ENCODE measurements at regions not wholly inside any gene's neighbourhood (a gene's known extent, or its start where the extent isn't known, plus 50 kb on each side); places are given as distances from the start of the nearest gene placed in this dataset.

DNA sequence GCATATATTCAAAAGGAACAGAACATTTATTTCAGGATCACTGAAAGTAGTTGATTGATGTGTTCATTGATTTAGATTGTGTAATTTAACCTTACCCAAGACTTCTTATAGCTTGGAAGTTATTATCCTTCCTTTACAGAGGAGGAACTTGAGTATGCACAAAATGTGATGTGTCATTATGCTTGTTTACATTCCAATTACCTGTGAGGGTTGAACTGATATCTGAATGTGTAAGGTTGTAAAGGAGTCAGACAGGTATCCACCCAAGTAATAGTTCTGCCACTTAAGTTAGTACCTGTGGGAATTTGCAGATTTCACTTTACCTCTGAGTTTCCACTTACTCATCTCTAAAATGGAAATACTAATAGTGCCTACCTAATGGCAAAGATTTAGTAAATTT, 668.2 kb downstream of the DOK5 start:
- TF ChIP-seq FOXA1 (IDR thresholded peaks at IDR 0.05) (no peak), SP1 (IDR thresholded peaks at IDR 0.05) (no peak), FOXM1 (IDR thresholded peaks at IDR 0.05; ENCODE audit: borderline replicate concordance) (no peak), ARNT (IDR thresholded peaks at IDR 0.05) (no peak), HDGF (IDR thresholded peaks at IDR 0.05; ENCODE audit: borderline replicate concordance) (no peak), LEF1 (IDR thresholded peaks at IDR 0.05; ENCODE audit: borderline replicate concordance) (no peak), TARDBP (IDR thresholded peaks at IDR 0.05) (no peak), NFRKB (IDR thresholded peaks at IDR 0.05) (no peak), BHLHE40 (IDR thresholded peaks at IDR 0.05; ENCODE audit: borderline replicate concordance) (no peak), ELF4 (IDR thresholded peaks at IDR 0.05) (no peak), L3MBTL2 (conservative IDR thresholded peaks at IDR 0.05) (no peak), ZNF384 (IDR thresholded peaks at IDR 0.05) (no peak), CTBP1 (IDR thresholded peaks at IDR 0.05; ENCODE audit: borderline replicate concordance) (no peak), FOXK2 (IDR thresholded peaks at IDR 0.05) (no peak), SUZ12 (IDR thresholded peaks at IDR 0.05) (no peak)
- TF ChIP-seq, protein P1, sequence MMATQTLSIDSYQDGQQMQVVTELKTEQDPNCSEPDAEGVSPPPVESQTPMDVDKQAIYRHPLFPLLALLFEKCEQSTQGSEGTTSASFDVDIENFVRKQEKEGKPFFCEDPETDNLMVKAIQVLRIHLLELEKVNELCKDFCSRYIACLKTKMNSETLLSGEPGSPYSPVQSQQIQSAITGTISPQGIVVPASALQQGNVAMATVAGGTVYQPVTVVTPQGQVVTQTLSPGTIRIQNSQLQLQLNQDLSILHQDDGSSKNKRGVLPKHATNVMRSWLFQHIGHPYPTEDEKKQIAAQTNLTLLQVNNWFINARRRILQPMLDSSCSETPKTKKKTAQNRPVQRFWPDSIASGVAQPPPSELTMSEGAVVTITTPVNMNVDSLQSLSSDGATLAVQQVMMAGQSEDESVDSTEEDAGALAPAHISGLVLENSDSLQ (IDR thresholded peaks at IDR 0.05): no peak
- ChIA-PET CTCF (no interaction called here), POLR2A (no interaction called here)
- DNase-seq (ENCODE audit: extremely low spot score): no peak

DNA sequence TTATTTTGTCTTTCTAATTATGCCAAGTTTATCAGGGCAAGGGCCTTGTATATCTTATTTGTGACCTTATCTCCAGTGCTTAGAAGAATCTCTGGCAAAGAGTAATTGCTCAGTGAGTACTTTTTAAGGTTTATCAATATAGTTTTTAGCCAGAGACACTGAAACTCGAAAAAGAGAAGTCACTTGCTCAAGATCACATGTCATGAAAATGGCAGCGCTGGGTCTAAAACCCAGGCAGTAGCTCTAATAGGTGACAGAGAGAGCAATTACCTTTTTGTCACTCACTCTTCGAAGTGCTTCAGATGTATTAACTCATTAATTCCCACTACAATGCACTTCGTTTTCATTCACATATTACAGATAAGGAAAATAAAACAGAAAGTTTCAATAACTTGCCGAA, 667.5 kb downstream of the DOK5 start:
- TF ChIP-seq BHLHE40 (IDR thresholded peaks at IDR 0.05; ENCODE audit: borderline replicate concordance): no peak
- no peak for TF ChIP-seq LEF1 (IDR thresholded peaks at IDR 0.05; ENCODE audit: borderline replicate concordance)
- TF ChIP-seq ELF4 (IDR thresholded peaks at IDR 0.05): no peak
- TF ChIP-seq, protein P1 (IDR thresholded peaks at IDR 0.05): no peak
- no peak for TF ChIP-seq FOXA1 (IDR thresholded peaks at IDR 0.05)
- no peak for TF ChIP-seq HDGF (IDR thresholded peaks at IDR 0.05; ENCODE audit: borderline replicate concordance)
- no peak for TF ChIP-seq CTBP1 (IDR thresholded peaks at IDR 0.05; ENCODE audit: borderline replicate concordance)
- TF ChIP-seq TARDBP (IDR thresholded peaks at IDR 0.05): no peak
- no peak for TF ChIP-seq FOXM1 (IDR thresholded peaks at IDR 0.05; ENCODE audit: borderline replicate concordance)
- TF ChIP-seq SP1 (IDR thresholded peaks at IDR 0.05): no peak
- TF ChIP-seq FOXK2 (IDR thresholded peaks at IDR 0.05): no peak
- no peak for TF ChIP-seq NFRKB (IDR thresholded peaks at IDR 0.05)
- no peak for TF ChIP-seq ZNF384 (IDR thresholded peaks at IDR 0.05)
- no peak for TF ChIP-seq L3MBTL2 (conservative IDR thresholded peaks at IDR 0.05)
- no peak for TF ChIP-seq SUZ12 (IDR thresholded peaks at IDR 0.05)
- TF ChIP-seq ARNT (IDR thresholded peaks at IDR 0.05): no peak
- ChIA-PET POLR2A (no interaction called here), CTCF (no interaction called here)
- no peak for DNase-seq (ENCODE audit: extremely low spot score)

DNA sequence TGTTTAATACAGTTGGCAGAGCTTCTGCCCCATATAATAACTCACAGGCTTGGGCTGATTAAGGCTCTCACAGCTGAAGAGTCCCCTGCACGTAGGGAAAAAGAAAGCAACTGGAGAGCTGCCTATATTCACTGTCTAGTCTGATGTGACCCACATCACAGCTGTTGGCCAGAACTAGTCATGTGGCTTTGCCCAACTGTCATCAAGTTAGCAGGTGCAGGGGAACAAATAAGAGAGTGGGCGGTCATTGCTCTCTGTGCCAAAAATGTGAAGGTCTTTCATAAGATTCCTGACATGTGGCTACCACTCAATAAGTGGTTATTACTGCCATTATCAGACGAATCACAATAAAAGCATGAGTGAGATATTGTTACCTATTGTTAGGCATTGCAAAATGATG, 665.2 kb downstream of the DOK5 start:
- CTCF ChIA-PET: no interaction called here
- POLR2A ChIA-PET: no interaction called here
- TF ChIP-seq BHLHE40 (IDR thresholded peaks at IDR 0.05; ENCODE audit: borderline replicate concordance) (no peak), SUZ12 (IDR thresholded peaks at IDR 0.05) (no peak), FOXM1 (IDR thresholded peaks at IDR 0.05; ENCODE audit: borderline replicate concordance) (no peak), ARNT (IDR thresholded peaks at IDR 0.05) (no peak), NFRKB (IDR thresholded peaks at IDR 0.05) (no peak), FOXA1 (IDR thresholded peaks at IDR 0.05) (no peak), FOXK2 (IDR thresholded peaks at IDR 0.05) (no peak), ELF4 (IDR thresholded peaks at IDR 0.05) (no peak), L3MBTL2 (conservative IDR thresholded peaks at IDR 0.05) (no peak), LEF1 (IDR thresholded peaks at IDR 0.05; ENCODE audit: borderline replicate concordance) (no peak), ZNF384 (IDR thresholded peaks at IDR 0.05) (no peak)
- TF ChIP-seq, protein P1 (IDR thresholded peaks at IDR 0.05): no peak
- DNase-seq (ENCODE audit: extremely low spot score): no peak

DNA sequence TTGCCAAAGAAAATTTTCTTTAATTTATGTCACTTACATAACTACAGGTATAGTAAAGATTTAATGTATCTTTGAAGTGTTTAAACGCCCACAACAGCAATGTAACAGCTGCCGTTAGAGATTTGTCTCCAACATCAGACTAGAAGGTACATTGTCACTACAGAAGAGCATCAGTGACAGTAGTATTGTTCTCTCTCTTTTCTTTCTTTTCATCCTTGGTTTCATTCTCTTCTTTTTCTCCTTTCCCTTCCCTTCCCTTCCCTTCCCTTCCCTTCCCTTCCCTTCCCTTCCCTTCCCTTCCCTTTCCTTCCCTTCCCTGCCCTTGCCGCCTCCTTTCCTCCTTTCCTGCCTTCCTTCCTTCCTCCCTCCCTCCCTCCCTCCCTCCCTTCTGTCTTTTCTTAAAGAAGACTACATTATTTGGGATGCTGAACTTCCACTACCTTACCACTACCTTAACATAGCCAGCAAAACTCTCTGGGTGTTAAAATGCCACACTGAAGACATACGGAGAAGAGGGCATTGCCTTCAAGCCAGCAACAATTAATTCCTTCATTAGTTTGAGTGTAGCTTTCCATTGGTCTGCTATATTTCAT, 663.9 kb downstream of the DOK5 start:
- POLR2A ChIA-PET: no interaction called here
- TF ChIP-seq NFRKB (IDR thresholded peaks at IDR 0.05) (no peak), HDGF (IDR thresholded peaks at IDR 0.05; ENCODE audit: borderline replicate concordance) (no peak), SUZ12 (IDR thresholded peaks at IDR 0.05) (no peak), TARDBP (IDR thresholded peaks at IDR 0.05) (no peak), FOXK2 (IDR thresholded peaks at IDR 0.05) (no peak), ARNT (IDR thresholded peaks at IDR 0.05) (no peak), L3MBTL2 (conservative IDR thresholded peaks at IDR 0.05) (no peak), ELF4 (IDR thresholded peaks at IDR 0.05) (no peak), SP1 (IDR thresholded peaks at IDR 0.05) (no peak), FOXM1 (IDR thresholded peaks at IDR 0.05; ENCODE audit: borderline replicate concordance) (no peak), CTBP1 (IDR thresholded peaks at IDR 0.05; ENCODE audit: borderline replicate concordance) (no peak), FOXA1 (IDR thresholded peaks at IDR 0.05) (no peak)
- TF ChIP-seq, protein P1 (IDR thresholded peaks at IDR 0.05): no peak
- no peak for DNase-seq (ENCODE audit: extremely low spot score)
- CTCF ChIA-PET: no interaction called here

DNA sequence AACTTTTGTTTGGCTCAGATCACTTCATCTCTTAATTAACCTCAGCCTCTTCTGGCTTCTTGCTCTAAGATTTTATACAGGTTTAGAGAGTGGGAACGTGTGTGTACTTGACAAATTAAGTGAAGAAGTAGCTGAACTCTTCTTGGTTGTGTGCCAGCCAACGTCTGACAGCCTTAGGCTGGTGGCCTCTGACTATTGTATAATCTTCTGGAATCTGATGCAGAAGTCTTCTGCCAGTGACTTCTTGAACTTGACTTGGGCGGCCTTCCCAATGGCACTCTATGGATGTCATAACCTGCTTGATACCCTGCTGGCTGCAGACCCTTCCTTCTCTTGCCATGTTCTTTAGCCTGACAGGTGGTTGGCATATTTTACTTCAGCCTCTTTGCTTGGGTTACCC, 660.5 kb downstream of the DOK5 start:
- POLR2A ChIA-PET: no interaction called here
- DNase-seq (ENCODE audit: extremely low spot score): no peak

More for the DNA sequence above, 660.5 kb downstream of the DOK5 start:
- no peak for TF ChIP-seq ZNF384 (IDR thresholded peaks at IDR 0.05)
- no peak for TF ChIP-seq BHLHE40 (IDR thresholded peaks at IDR 0.05; ENCODE audit: borderline replicate concordance)
- no peak for TF ChIP-seq SP1 (IDR thresholded peaks at IDR 0.05)
- no peak for TF ChIP-seq LEF1 (IDR thresholded peaks at IDR 0.05; ENCODE audit: borderline replicate concordance)
- no peak for TF ChIP-seq FOXA1 (IDR thresholded peaks at IDR 0.05)
- TF ChIP-seq ARNT (IDR thresholded peaks at IDR 0.05): no peak
- TF ChIP-seq, protein P1 (IDR thresholded peaks at IDR 0.05): no peak
- no peak for TF ChIP-seq NFRKB (IDR thresholded peaks at IDR 0.05)
- no peak for TF ChIP-seq SUZ12 (IDR thresholded peaks at IDR 0.05)
- TF ChIP-seq CTBP1 (IDR thresholded peaks at IDR 0.05; ENCODE audit: borderline replicate concordance): no peak
- TF ChIP-seq FOXM1 (IDR thresholded peaks at IDR 0.05; ENCODE audit: borderline replicate concordance): no peak
- no peak for TF ChIP-seq HDGF (IDR thresholded peaks at IDR 0.05; ENCODE audit: borderline replicate concordance)
- TF ChIP-seq TARDBP (IDR thresholded peaks at IDR 0.05): no peak
- TF ChIP-seq FOXK2 (IDR thresholded peaks at IDR 0.05): no peak
- TF ChIP-seq ELF4 (IDR thresholded peaks at IDR 0.05): no peak
- TF ChIP-seq L3MBTL2 (conservative IDR thresholded peaks at IDR 0.05): no peak
- CTCF ChIA-PET: no interaction called here
